Left ventricle myocardium inferior (tissue), 1 donor: ENCODE measurements at regions not wholly inside any gene's neighbourhood (a gene's known extent, or its start where the extent isn't known, plus 50 kb on each side); places are given as distances from the start of the nearest gene placed in this dataset.

Experiments used
- DNase-seq: peaks from one replicate; pipeline ENCODE4 v3.0.0-alpha.2; 2020
- H3K27ac ChIP-seq: fragments of 200-600 bp; replicated peaks from 2 replicates; pipeline ENCODE4 v1.8.0; 2021
- H3K27me3 ChIP-seq: fragments of 200-600 bp; 2 replicates; pipeline ENCODE4 v1.8.0; 2021; ENCODE audit warnings: low read depth
- H3K36me3 ChIP-seq: fragments of 200-600 bp; 2 replicates; pipeline ENCODE4 v1.8.0; 2021
- H3K4me1 ChIP-seq: fragments of 200-600 bp; 2 replicates; pipeline ENCODE4 v1.8.0; 2021
- H3K4me3 ChIP-seq: fragments of 200-600 bp; 2 replicates; pipeline ENCODE4 v1.8.0; 2021; ENCODE audit warnings: mild to moderate bottlenecking, moderate library complexity
- H3K9me3 ChIP-seq: fragments of 200-600 bp; replicated peaks from 2 replicates; pipeline ENCODE4 v1.8.0; 2021
- intact Hi-C: fragments of 100-400 bp; cut with micrococcal nuclease; formaldehyde crosslinking; loops from one replicate; pipeline ENCODE4 v1.11.0; 2022
- TF ChIP-seq, protein P1 (sequence below): fragments of 200-600 bp; IDR thresholded peaks from 2 replicates; pipeline ENCODE4 v1.8.0; 2021; ENCODE audit warnings: antibody characterized with exemption, mild to moderate bottlenecking, borderline replicate concordance
- donor health status: DM: no; HTN: yes; CAD: no; lungs with severe emphysema.

GRCh38 chr6:138550346-138550767, 51.1 kb upstream of the NHSL1 start:
- H3K4me3 ChIP-seq: no peak overlapping the region
- intact Hi-C loops: no loop called here
- no peak for DNase-seq

DNA sequence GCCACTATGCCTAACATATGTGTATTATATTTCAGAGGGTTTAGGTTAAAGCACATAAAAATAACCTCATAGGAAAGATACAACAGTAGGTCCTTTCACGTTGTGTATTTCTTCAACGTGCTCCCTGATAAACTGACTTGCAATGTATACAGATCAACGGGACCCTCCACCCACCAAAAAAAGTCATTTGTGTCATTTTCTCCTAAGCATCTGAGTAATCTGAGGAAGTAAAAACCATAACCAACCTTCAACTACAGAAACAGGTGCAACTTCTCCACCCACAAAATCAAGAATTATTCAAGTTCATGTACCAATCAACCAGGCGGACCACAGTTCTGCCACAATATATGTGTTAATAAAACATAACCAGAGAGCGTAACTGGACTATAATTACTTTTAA, 54.9 kb upstream of the NHSL1 start:
- Histone ChIP-seq H3K4me1 (peaks cover 43% of the 10 kb centered on the region), H3K36me3 (no peaks in the 10 kb centered on the region), H3K27me3 (no peaks in the 10 kb centered on the region), H3K4me3 (no peak overlapping the region), H3K9me3 (no peaks in the 10 kb centered on the region), H3K27ac (no peak overlapping the region)
- intact Hi-C loops: no loop called here
- TF ChIP-seq, protein P1, sequence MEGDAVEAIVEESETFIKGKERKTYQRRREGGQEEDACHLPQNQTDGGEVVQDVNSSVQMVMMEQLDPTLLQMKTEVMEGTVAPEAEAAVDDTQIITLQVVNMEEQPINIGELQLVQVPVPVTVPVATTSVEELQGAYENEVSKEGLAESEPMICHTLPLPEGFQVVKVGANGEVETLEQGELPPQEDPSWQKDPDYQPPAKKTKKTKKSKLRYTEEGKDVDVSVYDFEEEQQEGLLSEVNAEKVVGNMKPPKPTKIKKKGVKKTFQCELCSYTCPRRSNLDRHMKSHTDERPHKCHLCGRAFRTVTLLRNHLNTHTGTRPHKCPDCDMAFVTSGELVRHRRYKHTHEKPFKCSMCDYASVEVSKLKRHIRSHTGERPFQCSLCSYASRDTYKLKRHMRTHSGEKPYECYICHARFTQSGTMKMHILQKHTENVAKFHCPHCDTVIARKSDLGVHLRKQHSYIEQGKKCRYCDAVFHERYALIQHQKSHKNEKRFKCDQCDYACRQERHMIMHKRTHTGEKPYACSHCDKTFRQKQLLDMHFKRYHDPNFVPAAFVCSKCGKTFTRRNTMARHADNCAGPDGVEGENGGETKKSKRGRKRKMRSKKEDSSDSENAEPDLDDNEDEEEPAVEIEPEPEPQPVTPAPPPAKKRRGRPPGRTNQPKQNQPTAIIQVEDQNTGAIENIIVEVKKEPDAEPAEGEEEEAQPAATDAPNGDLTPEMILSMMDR: no peak
- no peak for DNase-seq

More at GRCh38 chr6:138550346-138550767, 51.1 kb upstream of the NHSL1 start:
- Histone ChIP-seq H3K27me3 (no peaks in the 10 kb centered on the region), H3K9me3 (no peaks in the 10 kb centered on the region), H3K27ac (peak overlapping the region; percentile 3), H3K4me1 (peaks cover 52% of the 10 kb centered on the region), H3K36me3 (no peaks in the 10 kb centered on the region)
- TF ChIP-seq, protein P1: no peak

DNA sequence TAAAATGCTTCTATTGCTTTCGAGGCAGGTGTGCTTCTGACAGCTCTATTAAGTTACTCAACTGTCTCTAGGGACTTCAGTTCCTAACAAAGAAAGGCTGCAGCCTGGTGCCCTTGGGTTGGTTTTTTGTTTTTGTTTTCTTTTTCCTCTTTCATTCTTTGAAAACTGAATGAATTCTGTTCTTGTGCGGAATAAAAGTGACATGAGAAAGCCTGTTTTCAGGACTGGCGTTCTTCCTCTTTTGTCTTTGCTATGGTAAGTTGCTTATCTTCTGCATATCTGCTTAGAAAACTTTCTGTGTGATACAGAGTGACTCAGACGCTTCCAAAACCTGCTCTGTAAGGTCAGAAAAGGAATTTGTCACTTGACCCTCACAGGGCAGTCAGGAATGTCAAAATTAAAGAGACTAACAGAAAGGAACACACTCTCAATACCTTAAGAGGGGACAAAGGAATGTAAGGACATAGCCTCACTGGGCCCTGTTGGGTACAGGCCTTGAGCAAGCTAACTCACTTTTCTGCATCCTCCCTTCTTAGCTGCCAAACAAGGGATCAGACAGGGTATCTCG, 56.2 kb upstream of the NHSL1 start:
- no peaks in the 10 kb centered on the region for H3K36me3 ChIP-seq
- H3K27me3 ChIP-seq: no peaks in the 10 kb centered on the region
- peak overlapping the region; percentile 44 for H3K27ac ChIP-seq
- H3K9me3 ChIP-seq: no peaks in the 10 kb centered on the region
- TF ChIP-seq, protein P1: no peak
- intact Hi-C loops: no loop called here
- H3K4me1 ChIP-seq: peaks cover 36% of the 10 kb centered on the region
- peak overlapping the region; percentile 22 for H3K4me3 ChIP-seq
- DNase-seq: no peak

DNA sequence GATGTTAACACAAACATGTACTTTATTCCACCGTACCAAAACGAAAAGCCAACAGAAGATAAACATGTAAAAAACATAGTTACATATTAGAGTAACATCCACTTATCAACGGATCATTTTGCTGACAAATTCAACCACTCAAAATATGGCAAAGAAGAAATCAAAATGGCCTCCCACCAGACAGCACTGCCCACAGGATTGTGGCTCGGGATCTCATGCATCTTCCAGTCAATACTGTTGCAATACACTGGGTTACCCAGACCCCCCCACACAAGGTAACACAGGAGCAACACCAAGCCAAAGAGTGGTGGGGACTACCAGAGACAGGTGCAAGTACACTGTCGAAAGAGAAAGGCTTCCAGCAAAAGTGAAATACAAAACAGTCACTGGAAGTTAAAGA, 57.9 kb upstream of the NHSL1 start:
- H3K4me3 ChIP-seq: no peak overlapping the region
- H3K4me1 ChIP-seq: peaks cover 31% of the 10 kb centered on the region
- intact Hi-C loops: no loop called here
- no peaks in the 10 kb centered on the region for H3K27me3 ChIP-seq
- no peak for DNase-seq
- TF ChIP-seq, protein P1: no peak
- H3K27ac ChIP-seq: no peak overlapping the region
- no peaks in the 10 kb centered on the region for H3K36me3 ChIP-seq
- H3K9me3 ChIP-seq: no peaks in the 10 kb centered on the region

GRCh38 chr6:138559143-138559542, 59.8 kb upstream of the NHSL1 start:
- Histone ChIP-seq H3K4me1 (peaks cover 18% of the 10 kb centered on the region), H3K36me3 (no peaks in the 10 kb centered on the region), H3K9me3 (no peaks in the 10 kb centered on the region), H3K27me3 (no peaks in the 10 kb centered on the region), H3K27ac (no peak overlapping the region), H3K4me3 (no peak overlapping the region)
- intact Hi-C loops: no loop called here
- TF ChIP-seq, protein P1: no peak
- no peak for DNase-seq
